PFSK-1 (cell line): ENCODE measurements at regions not wholly inside any gene's neighbourhood (a gene's known extent, or its start where the extent isn't known, plus 50 kb on each side); places are given as distances from the start of the nearest gene placed in this dataset.

ENCODE experiments used
- FOXP2 ChIP-seq: optimal IDR thresholded peaks from 2 replicates; pipeline ENCODE3; 2011; ENCODE audit warnings: borderline replicate concordance, control low read depth, inconsistent platforms; ENCODE audit not compliant: insufficient read depth; ENCODE audit errors: extremely low read length, extremely low read depth
- POLR2AphosphoS5 ChIP-seq: IDR thresholded peaks from 2 replicates; pipeline ENCODE4 v1.6.1; 2012; ENCODE audit warnings: low read depth, mild to moderate bottlenecking, control low read depth, low read length, moderate library complexity
- REST ChIP-seq, 2 experiments: IDR thresholded peaks; 2 replicates each; pipeline versions ENCODE4 v1.6.1 to v1.8.0; 2011 to 2012; ENCODE audit warnings: low read depth in 2 of 2, low read length in 2 of 2, control low read depth in 1 of 2, inconsistent platforms in 1 of 2, mild to moderate bottlenecking in 1 of 2, moderate library complexity in 1 of 2; ENCODE audit not compliant: insufficient read depth in 1 of 2
- SIN3A ChIP-seq: IDR thresholded peaks from 2 replicates; pipeline ENCODE4 v1.6.1; 2012; ENCODE audit warnings: mild to moderate bottlenecking, low read length, moderate library complexity, borderline replicate concordance; ENCODE audit not compliant: insufficient read depth
- TAF1 ChIP-seq: IDR thresholded peaks from 2 replicates; pipeline ENCODE4 v1.6.1; 2012; ENCODE audit warnings: low read length, control low read depth, borderline replicate concordance; ENCODE audit not compliant: insufficient read depth

- TF ChIP-seq REST (IDR thresholded peaks at IDR 0.05; ENCODE audit: insufficient read depth in 1 of 2, low read depth in 2 of 2, low read length in 2 of 2) (no peak), TAF1 (no peak), SIN3A (no peak), POLR2AphosphoS5 (no peak), FOXP2 (no peak)
These were observed 508.7 kb upstream of the CITED2 start for GRCh38 chr6:139882977-139883728.

GRCh38 chr6:139882234-139882633, 507.8 kb upstream of the CITED2 start:
- no peak for TF ChIP-seq TAF1

GRCh38 chr6:139881728-139882211, 507.3 kb upstream of the CITED2 start:
- TF ChIP-seq FOXP2 (no peak), TAF1 (no peak), REST (IDR thresholded peaks at IDR 0.05; ENCODE audit: insufficient read depth in 1 of 2, low read depth in 2 of 2, low read length in 2 of 2) (no peak), POLR2AphosphoS5 (no peak), SIN3A (no peak)

GRCh38 chr6:139881236-139881635, 506.8 kb upstream of the CITED2 start:
- TF ChIP-seq FOXP2 (no peak), REST (IDR thresholded peaks at IDR 0.05; ENCODE audit: insufficient read depth in 1 of 2, low read depth in 2 of 2, low read length in 2 of 2) (no peak), POLR2AphosphoS5 (no peak), SIN3A (no peak), TAF1 (no peak)

- TF ChIP-seq FOXP2 (no peak), TAF1 (no peak), POLR2AphosphoS5 (no peak), SIN3A (no peak)
These were observed 505.4 kb upstream of the CITED2 start for GRCh38 chr6:139879823-139880356.

- TF ChIP-seq TAF1 (no peak), REST (IDR thresholded peaks at IDR 0.05; ENCODE audit: insufficient read depth in 1 of 2, low read depth in 2 of 2, low read length in 2 of 2) (no peak), FOXP2 (no peak), SIN3A (no peak), POLR2AphosphoS5 (no peak)
These were observed 503.5 kb upstream of the CITED2 start for GRCh38 chr6:139877828-139878405.
